GM19023 (cell line): ENCODE measurements at regions not wholly inside any gene's neighbourhood (a gene's known extent, or its start where the extent isn't known, plus 50 kb on each side); places are given as distances from the start of the nearest gene placed in this dataset.
"Not testable (repeated sequence)": the region's sequence is repeated elsewhere in the genome, so short reads cannot be mapped to it uniquely, and the experiment has no call there.

ENCODE experiments used
- ATAC-seq: cut with Tn5 transposase; IDR thresholded peaks from one replicate; pipeline ENCODE4 v1.9.1; 2021; ENCODE audit warnings: mild to moderate bottlenecking, moderate library complexity; ENCODE audit not compliant: unreplicated experiment

GRCh38 chr1:188757747-188758146, 1719.9 kb downstream of the BRINP3 start:
- ATAC-seq: not testable (repeated sequence)

DNA sequence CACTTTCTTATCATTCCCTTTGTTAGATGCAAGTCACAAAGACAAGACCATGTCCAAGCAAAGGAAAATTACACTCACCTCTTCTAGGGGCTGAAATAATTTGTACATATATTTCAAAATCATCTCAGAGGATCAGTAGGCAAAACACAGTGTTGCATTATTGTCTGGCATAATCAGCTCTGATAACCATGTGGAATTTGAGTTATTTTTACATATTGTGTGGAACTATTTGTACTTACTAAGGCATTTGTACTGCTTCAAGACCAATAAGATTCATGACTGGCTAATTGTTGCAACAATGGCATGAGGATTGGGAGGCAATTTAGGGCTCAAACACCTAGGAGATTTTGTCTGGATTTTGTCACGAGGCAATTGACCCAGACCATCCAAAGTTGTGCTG, 1716.4 kb downstream of the BRINP3 start:
- ATAC-seq: no peak

GRCh38 chr1:188762166-188762743, 1715.4 kb downstream of the BRINP3 start:
- ATAC-seq: no peak

DNA sequence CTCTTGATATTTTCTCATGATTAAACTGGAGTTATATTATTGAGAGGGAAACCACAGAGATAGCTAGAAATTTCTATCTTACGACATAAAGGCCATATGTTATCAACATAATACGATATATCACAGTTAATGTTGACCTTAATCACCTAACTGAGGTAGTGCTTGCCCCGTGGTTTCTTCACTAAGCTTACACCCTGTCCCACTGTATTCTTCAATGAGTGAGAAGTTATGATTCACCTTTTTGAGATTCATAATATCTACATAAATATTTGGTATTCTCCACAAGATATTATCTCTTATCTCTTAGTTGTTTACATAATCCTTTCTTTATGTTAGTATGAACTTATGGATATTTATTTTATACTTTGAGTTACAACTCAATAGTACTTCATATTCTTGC, 1714.1 kb downstream of the BRINP3 start:
- no peak for ATAC-seq

- no peak for ATAC-seq
These were observed 1708.5 kb downstream of the BRINP3 start for GRCh38 chr1:188769181-188769580.

GRCh38 chr1:188769936-188770335, 1707.7 kb downstream of the BRINP3 start:
- no peak for ATAC-seq

- ATAC-seq: no peak
These were observed 1699.1 kb downstream of the BRINP3 start for GRCh38 chr1:188778578-188778977.

GRCh38 chr1:188782220-188782841, 1695.3 kb downstream of the BRINP3 start:
- ATAC-seq: peak; percentile 93

- no peak for ATAC-seq
These were observed 1682.7 kb downstream of the BRINP3 start for GRCh38 chr1:188794969-188795368.

DNA sequence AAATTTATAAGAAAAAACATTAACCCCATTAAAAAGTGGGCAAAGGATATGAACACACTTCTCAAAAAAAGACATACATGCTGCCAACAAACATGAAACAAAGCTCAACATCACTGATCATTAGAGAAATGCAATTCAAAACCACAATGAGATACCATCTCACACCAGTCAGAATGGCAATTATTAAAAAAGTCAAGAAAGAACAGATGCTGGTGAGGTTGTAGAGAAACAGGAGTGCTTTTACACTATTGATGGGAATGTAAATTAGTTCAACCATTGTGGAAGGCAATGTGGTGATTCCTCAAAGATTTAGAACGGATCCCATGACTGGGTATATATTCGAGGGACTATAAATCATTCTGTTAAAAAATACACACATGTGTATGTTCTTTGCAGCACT, 1665.5 kb downstream of the BRINP3 start:
- ATAC-seq: not testable (repeated sequence)

- not testable (repeated sequence) for ATAC-seq
These were observed 1664.7 kb downstream of the BRINP3 start for GRCh38 chr1:188812836-188813573.

DNA sequence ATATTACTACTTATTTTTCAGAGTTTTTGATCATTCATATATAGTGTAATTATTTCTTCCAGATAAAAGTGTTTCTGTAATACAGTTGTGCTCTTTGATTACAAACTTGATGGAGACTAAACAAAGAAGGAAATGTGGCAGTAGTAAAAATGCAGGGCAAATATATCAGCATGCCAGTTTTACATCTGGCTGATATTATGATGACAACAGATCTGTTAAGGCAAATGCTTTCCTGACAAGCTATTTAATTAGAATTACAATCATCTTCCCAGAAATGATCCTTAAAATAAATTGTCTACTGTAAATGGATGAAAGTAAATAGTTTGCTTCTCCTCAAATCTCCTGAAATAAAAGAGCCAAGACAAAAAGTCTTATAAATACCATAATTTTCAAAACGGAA, 1659.8 kb downstream of the BRINP3 start:
- ATAC-seq: no peak

DNA sequence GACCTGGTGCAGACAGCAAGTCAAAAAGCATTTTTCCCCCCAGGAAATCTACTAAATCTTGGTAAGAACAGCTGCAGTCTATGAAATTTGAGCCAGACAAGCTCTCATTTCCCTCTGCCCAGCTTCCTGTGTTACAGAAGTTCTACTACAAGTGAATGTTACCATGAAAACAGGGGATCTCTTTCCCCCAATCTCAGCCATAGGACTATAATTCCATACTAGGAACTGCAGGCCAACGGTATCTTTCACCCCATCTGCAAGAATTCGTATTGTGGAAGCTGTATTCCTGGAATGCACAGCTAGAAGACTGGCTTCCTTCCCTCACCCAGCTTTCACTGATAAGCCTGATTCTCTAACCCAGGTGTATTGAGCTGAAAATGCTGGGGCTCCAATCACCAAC, 1655.4 kb downstream of the BRINP3 start:
- no peak for ATAC-seq

DNA sequence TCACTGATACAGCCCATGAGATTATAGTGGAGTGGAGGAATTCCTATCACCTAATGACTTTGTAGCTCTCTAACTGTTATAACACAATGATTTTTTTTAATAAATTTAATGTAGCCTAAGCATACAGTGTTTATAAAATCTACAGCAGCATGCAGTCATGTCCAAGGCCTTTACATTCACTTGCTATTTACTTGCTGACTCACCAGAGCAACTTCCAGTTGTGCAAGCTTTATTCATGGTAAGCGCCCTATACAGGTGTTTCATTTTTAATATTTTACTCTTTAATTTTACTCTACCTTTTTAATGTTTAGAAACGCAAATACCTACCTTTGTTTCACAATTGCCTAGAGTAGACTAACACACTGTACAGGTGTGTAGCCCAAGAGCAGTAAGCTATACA, 1652.2 kb downstream of the BRINP3 start:
- no peak for ATAC-seq

DNA sequence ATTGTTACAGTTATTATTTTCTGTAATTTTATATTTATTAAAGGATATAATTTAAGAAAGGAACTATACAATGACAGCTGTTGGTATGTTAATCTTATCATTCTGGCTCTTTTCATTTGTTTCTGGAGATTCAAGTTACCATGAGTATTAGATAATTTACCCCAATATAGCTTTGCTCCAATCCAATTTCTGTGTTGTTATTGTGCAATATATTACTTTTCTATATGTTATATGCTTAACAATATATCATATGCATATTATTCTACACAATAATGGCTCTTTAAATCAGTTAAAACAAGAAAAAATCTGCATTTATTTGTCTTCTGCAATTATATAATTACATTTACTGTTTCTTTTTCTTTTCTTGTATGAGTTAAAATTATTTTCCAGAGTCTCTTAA, 1650.9 kb downstream of the BRINP3 start:
- ATAC-seq: no peak

DNA sequence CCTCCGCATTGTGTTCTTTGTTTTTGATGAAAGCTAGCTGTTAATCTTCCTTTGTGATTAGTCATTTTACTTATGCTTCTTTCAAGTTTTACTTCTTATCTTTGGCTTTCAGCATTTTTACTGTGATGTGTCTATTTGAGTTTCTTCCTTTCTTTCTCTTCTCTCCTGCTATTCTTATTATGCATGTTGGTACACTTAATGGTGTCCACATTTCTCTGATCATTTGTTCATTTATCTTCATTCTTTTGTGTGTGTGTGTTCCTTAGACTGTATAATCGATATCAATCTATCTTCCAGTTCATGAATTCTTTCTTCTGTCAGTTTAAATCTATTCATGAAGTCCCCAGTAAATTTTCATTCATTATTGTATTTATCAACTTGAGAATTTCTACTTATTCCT, 1650.3 kb downstream of the BRINP3 start:
- ATAC-seq: no peak

DNA sequence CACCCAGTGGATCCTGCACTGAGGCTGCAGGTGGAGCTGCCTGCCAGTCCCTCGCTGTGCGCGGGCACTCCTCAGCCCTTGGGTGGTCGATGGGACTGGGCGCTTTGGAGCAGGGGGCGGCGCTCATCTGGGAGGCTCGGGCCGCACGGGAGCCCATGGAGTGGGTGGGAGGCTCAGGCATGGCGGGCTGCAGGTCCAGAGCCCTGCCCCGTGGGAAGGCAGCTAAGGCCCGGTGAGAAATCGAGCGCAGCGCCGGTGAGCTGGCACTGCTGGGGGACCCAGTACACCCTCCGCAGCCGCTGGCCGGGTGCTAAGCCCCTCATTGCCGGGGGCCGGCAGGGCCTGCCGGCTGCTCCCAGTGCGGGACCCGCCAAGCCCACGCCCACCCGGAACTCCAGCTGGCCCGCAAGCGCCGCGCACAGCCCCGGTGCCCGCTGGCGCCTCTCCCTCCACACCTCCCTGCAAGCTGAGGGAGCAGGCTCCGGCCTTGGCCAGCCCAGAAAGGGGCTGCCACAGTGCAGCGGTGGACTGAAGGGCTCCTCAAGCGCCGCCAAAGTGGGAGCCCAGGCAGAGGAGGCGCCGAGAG, 1636.5 kb downstream of the BRINP3 start:
- not testable (repeated sequence) for ATAC-seq

DNA sequence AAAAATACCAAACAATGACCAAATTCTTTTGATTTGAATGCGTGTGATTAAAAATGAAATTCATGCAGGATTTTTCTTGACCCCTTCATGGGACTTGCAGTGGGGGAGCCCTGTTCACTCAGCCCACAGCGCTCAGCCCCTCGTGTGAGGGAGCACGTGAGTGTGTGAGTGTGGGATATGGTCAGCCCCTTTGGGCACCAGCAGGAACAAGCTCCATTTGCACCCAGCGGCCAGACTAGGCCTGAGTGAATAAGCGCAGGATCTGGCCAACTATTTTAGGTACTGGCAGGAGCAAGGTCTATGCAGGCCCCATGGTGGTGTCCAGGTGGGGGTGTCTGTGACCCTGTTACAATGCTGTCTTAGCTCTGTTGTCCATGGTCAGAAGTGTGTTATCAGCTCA, 1631.2 kb downstream of the BRINP3 start:
- no peak for ATAC-seq

DNA sequence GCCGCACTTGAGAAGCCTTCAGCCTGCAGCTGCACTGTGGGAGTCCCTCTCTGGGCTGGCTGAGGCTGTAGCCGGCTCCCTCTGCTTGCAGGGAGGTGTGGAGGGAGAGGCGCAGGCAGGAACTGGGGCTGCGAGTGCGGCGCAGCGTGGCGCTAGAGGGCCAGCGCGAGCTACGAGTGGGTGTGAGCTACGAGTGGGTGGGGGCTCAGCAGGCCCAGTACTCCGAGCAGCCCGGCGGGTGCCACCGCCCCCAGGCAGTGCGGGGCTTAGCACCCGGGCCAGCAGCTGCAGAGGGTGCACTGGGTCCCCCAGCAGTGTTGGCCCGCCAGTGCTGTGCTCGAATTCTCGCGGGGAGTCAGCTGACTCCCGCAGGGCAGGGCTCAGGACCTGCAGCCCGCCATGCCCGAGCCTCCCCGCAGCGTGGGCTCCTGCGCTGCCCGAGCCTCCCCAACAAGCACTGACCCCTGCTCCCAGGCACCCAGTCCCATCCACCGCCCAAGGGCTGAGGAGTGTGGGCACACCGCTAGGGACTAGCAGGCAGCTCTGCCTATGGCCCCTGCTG, 1620.1 kb downstream of the BRINP3 start:
- ATAC-seq: no peak

DNA sequence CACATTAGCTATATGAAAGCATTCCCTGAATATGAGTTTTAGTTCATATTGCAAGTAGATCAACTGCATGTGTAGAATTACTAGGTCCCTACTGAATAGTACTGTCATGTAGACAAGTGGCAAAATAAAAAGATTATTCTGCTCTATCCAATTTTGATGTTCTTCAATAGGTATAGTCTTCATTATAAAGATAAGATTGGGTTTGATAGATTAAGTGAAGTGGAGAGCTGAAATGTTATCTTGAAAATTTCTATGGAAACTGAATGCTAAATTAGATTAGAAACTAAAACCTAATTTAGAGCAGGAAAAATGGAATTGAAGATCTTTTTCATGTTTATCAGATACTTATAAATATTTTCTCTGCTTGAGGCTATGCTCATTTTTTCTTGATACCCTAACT, 1610.0 kb downstream of the BRINP3 start:
- no peak for ATAC-seq

- no peak for ATAC-seq
These were observed 1606.5 kb downstream of the BRINP3 start for GRCh38 chr1:188871164-188871563.

DNA sequence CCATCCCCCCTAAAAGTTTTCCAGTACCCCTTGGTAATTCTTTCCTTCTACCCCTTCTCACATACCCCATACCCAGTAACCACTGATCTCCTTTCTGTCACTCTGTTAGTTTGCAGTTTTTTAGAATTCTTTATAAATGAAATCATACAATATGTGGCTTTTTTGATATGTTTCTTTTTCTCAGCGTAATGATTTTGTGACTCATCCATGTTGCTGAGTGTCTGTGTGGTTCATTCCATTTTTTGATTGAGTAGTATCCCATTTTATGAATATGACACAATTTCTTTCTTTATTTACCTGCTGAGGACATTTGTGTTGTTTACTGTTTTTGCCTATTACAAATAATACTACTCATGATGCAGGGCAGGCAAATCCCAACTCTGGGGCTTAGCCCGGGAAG, 1605.3 kb downstream of the BRINP3 start:
- no peak for ATAC-seq
